ENCODE measurements at regions not wholly inside any gene's neighbourhood (a gene's known extent, or its start where the extent isn't known, plus 50 kb on each side); places are given as distances from the start of the nearest gene placed in this dataset.

DNA sequence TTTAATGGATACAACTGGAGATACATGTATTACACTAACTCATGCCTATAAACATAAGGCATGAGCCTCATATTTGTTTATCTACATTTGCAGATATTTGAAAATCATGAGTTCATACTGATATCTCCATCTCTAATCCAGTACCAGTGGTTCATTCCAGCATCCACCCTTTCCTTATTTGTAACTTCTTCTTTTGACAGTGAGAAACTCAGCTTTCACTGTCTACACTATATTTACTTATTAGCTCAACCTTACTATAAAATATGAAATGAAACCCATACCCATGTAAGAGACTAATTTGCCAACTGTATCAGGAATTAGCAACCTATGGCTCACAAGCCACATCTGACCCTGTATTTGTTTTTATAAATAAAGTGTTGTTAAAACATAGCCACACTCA is 161.9 kb upstream of the GPRIN3 start:
- Histone ChIP-seq H3K9ac (replicated peaks; ENCODE audit: extremely low read depth, insufficient read depth, low read length) (no peak overlapping the region), H3K27me3 (ENCODE audit: control insufficient read depth in 2 of 2, insufficient read depth in 2 of 2, low read length in 2 of 2) (no peaks in the 10 kb centered on the region), H3K9me1 (replicated peaks; ENCODE audit: control insufficient read depth, extremely low read depth, insufficient read depth, low read length) (no peaks in the 10 kb centered on the region), H3K27ac (ENCODE audit: insufficient read depth, low read depth, low read length) (no peak overlapping the region), H2AFZ (ENCODE audit: low read depth, low read length) (peak overlapping the region; percentile 65), H3K4me2 (ENCODE audit: insufficient read depth, low read length) (peak overlapping the region; percentile 3), H3K4me1 (ENCODE audit: control insufficient read depth, extremely low read depth, insufficient read depth, low read length) (peaks cover 4% of the 10 kb centered on the region), H3K4me3 (replicated peaks in 1 of 3; ENCODE audit: insufficient read depth in 1 of 3, low read depth in 1 of 3, low read length in 3 of 3) (no peak overlapping the region), H3K36me3 (ENCODE audit: control insufficient read depth in 2 of 2, extremely low read depth in 1 of 2, insufficient read depth in 2 of 2, low read length in 2 of 2) (no peaks in the 10 kb centered on the region), H3K79me2 (ENCODE audit: control insufficient read depth, insufficient read depth, low read length) (no peaks in the 10 kb centered on the region), H4K20me1 (replicated peaks; ENCODE audit: control insufficient read depth, extremely low read depth, insufficient read depth, low read length) (no peaks in the 10 kb centered on the region), H3K9me3 (replicated peaks; ENCODE audit: control insufficient read depth, insufficient read depth, low read length) (no peaks in the 10 kb centered on the region)
- intact Hi-C loops (cut with micrococcal nuclease): no loop called here
- FAIRE-seq (peak; percentile 37), DNase-seq (ENCODE audit: low read depth, low spot score) (no peak)
- BruUV-seq (replicated peaks): no TSS peak
- CTCF ChIA-PET: interaction anchor here (1.0 to 1.9 kb wide), 4 partner anchors 9 to 16 kb away, joined by 3 to 8 read pairs (median 3); no protein-coding TSS in a partner anchor
- POLR2A ChIA-PET: no interaction called here
- TF ChIP-seq GATA2 (IDR thresholded peaks at IDR 0.05; ENCODE audit: insufficient read depth, insufficient read length, low read depth, low read length) (no peak), EZH2 (IDR thresholded peaks at IDR 0.05; ENCODE audit: borderline replicate concordance, low read depth, low read length, severe bottlenecking) (no peak), POLR2AphosphoS5 (IDR thresholded peaks at IDR 0.05; ENCODE audit: insufficient read depth, low read depth, low read length) (no peak), POLR2A (IDR thresholded peaks at IDR 0.05; ENCODE audit: low read depth, low read length) (no peak), MYC (IDR thresholded peaks at IDR 0.05; ENCODE audit: low read depth, low read length) (no peak), FOS (IDR thresholded peaks at IDR 0.05; ENCODE audit: borderline replicate concordance, insufficient read depth, low read length) (no peak), JUN (IDR thresholded peaks at IDR 0.05; ENCODE audit: borderline replicate concordance, insufficient read depth, insufficient read length, low read depth) (no peak)
- TF ChIP-seq, protein P1, sequence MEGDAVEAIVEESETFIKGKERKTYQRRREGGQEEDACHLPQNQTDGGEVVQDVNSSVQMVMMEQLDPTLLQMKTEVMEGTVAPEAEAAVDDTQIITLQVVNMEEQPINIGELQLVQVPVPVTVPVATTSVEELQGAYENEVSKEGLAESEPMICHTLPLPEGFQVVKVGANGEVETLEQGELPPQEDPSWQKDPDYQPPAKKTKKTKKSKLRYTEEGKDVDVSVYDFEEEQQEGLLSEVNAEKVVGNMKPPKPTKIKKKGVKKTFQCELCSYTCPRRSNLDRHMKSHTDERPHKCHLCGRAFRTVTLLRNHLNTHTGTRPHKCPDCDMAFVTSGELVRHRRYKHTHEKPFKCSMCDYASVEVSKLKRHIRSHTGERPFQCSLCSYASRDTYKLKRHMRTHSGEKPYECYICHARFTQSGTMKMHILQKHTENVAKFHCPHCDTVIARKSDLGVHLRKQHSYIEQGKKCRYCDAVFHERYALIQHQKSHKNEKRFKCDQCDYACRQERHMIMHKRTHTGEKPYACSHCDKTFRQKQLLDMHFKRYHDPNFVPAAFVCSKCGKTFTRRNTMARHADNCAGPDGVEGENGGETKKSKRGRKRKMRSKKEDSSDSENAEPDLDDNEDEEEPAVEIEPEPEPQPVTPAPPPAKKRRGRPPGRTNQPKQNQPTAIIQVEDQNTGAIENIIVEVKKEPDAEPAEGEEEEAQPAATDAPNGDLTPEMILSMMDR (IDR thresholded peaks at IDR 0.05; ENCODE audit: extremely low read depth in 1 of 2, insufficient read depth in 1 of 2, low read depth in 1 of 2, low read length in 2 of 2): no peak
- TF ChIP-seq, protein P2, sequence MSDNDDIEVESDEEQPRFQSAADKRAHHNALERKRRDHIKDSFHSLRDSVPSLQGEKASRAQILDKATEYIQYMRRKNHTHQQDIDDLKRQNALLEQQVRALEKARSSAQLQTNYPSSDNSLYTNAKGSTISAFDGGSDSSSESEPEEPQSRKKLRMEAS (IDR thresholded peaks at IDR 0.05; ENCODE audit: insufficient read depth, insufficient read length): no peak
- dilution Hi-C loops (cut with MboI; ENCODE audit: extremely low pct_ligation_motif_present, low sequenced_read_pairs): no loop called here
